H1 (cell line): ENCODE measurements at regions not wholly inside any gene's neighbourhood (a gene's known extent, or its start where the extent isn't known, plus 50 kb on each side); places are given as distances from the start of the nearest gene placed in this dataset.

Experiments used
- ASH2L ChIP-seq: fragments of 200-600, 300-600 bp; sonication (generic); IDR thresholded peaks from one replicate; pipeline ENCODE4 v1.7.1; 2017; ENCODE audit warnings: low read length
- CHD7 ChIP-seq: fragments of 300-600 bp; sonication (generic); IDR thresholded peaks from 2 replicates; pipeline ENCODE4 v1.7.1; 2012; ENCODE audit warnings: low read length, moderate library complexity, mild to moderate bottlenecking, inconsistent platforms; ENCODE audit not compliant: insufficient replicate concordance
- JUND ChIP-seq: IDR thresholded peaks from 2 replicates; pipeline ENCODE4 v1.6.1; 2011; ENCODE audit warnings: mild to moderate bottlenecking, improper control_type of control experiment, low read length
- PHF8 ChIP-seq: fragments of 200-600 bp; sonication (generic); conservative IDR thresholded peaks from 2 replicates; pipeline ENCODE4 v1.7.1; 2012; ENCODE audit warnings: low read depth, mild to moderate bottlenecking, inconsistent platforms, low read length, moderate library complexity
- RAD21 ChIP-seq, 2 experiments: IDR thresholded peaks in 1 of 2; conservative IDR thresholded peaks in 1 of 2; 2 replicates each; pipeline ENCODE4 v1.6.1; 2011; ENCODE audit warnings: low read depth in 2 of 2, low read length in 2 of 2, improper control_type of control experiment in 1 of 2, inconsistent platforms in 1 of 2, mild to moderate bottlenecking in 1 of 2, moderate library complexity in 1 of 2
- SP2 ChIP-seq: IDR thresholded peaks from 2 replicates; pipeline ENCODE4 v1.6.1; 2012; ENCODE audit warnings: mild to moderate bottlenecking, low read length, inconsistent platforms
- YY1 ChIP-seq: IDR thresholded peaks from 2 replicates; pipeline ENCODE4 v1.6.1; 2011; ENCODE audit warnings: low read depth, mild to moderate bottlenecking, low read length
- ZNF274 ChIP-seq: IDR thresholded peaks from 2 replicates; pipeline ENCODE4 v1.7.0; 2012; ENCODE audit warnings: low read length, borderline replicate concordance; ENCODE audit errors: extremely low read depth
- TF ChIP-seq, protein P1 (sequence below): IDR thresholded peaks from 2 replicates; pipeline ENCODE4 v1.6.1; 2011; ENCODE audit warnings: low read depth, mild to moderate bottlenecking, low read length; ENCODE audit not compliant: insufficient read depth

DNA sequence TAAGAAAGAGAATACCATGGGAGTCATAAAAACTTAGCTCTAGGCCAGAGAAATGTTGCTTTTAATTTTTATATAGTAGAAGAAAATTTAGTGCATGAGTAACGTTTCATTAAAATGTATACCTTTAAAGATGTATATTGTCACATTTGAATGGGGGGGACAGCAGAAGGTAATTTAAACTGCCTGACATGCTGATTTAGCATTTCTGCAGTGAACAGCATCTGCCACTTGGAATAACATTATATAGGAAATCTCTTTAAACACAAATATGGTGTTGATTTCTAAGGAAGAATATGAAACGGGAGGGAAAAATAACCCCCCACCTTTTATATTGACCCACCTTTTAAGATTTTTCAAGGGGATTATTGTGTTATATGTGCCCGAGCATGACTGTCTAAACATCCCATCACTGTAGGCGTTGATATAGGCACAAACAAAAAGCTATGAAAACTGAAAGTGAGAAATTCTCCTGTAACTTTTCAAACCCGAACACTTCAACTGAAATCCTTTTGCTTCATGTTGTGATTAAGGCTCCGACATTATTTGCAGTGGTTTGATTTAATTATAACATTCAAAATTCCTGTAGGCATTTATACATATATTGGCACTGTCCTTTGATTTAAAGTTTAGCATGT lies 244.7 kb upstream of the CELF2 start (continued):
- no peak for TF ChIP-seq CHD7
- no peak for TF ChIP-seq SP2
- no peak for TF ChIP-seq JUND
- TF ChIP-seq ASH2L: no peak
- TF ChIP-seq YY1: no peak
- TF ChIP-seq, protein P1, sequence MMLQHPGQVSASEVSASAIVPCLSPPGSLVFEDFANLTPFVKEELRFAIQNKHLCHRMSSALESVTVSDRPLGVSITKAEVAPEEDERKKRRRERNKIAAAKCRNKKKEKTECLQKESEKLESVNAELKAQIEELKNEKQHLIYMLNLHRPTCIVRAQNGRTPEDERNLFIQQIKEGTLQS: no peak
- no peak for TF ChIP-seq RAD21 (IDR thresholded peaks at IDR 0.05 in 1 of 2, conservative IDR thresholded peaks at IDR 0.05 in 1 of 2; ENCODE audit: low read depth in 2 of 2, low read length in 2 of 2)
- TF ChIP-seq ZNF274: no peak
- no peak for TF ChIP-seq PHF8
